ENCODE measurements at regions not wholly inside any gene's neighbourhood (a gene's known extent, or its start where the extent isn't known, plus 50 kb on each side); places are given as distances from the start of the nearest gene placed in this dataset.

- TF ChIP-seq, protein P1, sequence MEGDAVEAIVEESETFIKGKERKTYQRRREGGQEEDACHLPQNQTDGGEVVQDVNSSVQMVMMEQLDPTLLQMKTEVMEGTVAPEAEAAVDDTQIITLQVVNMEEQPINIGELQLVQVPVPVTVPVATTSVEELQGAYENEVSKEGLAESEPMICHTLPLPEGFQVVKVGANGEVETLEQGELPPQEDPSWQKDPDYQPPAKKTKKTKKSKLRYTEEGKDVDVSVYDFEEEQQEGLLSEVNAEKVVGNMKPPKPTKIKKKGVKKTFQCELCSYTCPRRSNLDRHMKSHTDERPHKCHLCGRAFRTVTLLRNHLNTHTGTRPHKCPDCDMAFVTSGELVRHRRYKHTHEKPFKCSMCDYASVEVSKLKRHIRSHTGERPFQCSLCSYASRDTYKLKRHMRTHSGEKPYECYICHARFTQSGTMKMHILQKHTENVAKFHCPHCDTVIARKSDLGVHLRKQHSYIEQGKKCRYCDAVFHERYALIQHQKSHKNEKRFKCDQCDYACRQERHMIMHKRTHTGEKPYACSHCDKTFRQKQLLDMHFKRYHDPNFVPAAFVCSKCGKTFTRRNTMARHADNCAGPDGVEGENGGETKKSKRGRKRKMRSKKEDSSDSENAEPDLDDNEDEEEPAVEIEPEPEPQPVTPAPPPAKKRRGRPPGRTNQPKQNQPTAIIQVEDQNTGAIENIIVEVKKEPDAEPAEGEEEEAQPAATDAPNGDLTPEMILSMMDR (IDR thresholded peaks at IDR 0.05) = no peak
- TF ChIP-seq POLR2A (IDR thresholded peaks at IDR 0.05) = no peak
Observed at GRCh38 chr20:54744097-54744496, 268.7 kb downstream of the DOK5 start.
